PFSK-1 (cell line): ENCODE measurements at regions not wholly inside any gene's neighbourhood (a gene's known extent, or its start where the extent isn't known, plus 50 kb on each side); places are given as distances from the start of the nearest gene placed in this dataset.

Source experiments
- FOXP2 ChIP-seq: optimal IDR thresholded peaks from 2 replicates; pipeline ENCODE3; 2011; ENCODE audit warnings: borderline replicate concordance, control low read depth, inconsistent platforms; ENCODE audit not compliant: insufficient read depth; ENCODE audit errors: extremely low read length, extremely low read depth
- POLR2AphosphoS5 ChIP-seq: IDR thresholded peaks from 2 replicates; pipeline ENCODE4 v1.6.1; 2012; ENCODE audit warnings: low read depth, mild to moderate bottlenecking, control low read depth, low read length, moderate library complexity
- SIN3A ChIP-seq: IDR thresholded peaks from 2 replicates; pipeline ENCODE4 v1.6.1; 2012; ENCODE audit warnings: mild to moderate bottlenecking, low read length, moderate library complexity, borderline replicate concordance; ENCODE audit not compliant: insufficient read depth
- TAF1 ChIP-seq: IDR thresholded peaks from 2 replicates; pipeline ENCODE4 v1.6.1; 2012; ENCODE audit warnings: low read length, control low read depth, borderline replicate concordance; ENCODE audit not compliant: insufficient read depth
- TF ChIP-seq, protein P1 (sequence below), 2 experiments: IDR thresholded peaks; 2 replicates each; pipeline versions ENCODE4 v1.6.1 to v1.8.0; 2011 to 2012; ENCODE audit warnings: low read depth in 2 of 2, low read length in 2 of 2, control low read depth in 1 of 2, inconsistent platforms in 1 of 2, mild to moderate bottlenecking in 1 of 2, moderate library complexity in 1 of 2; ENCODE audit not compliant: insufficient read depth in 1 of 2

DNA sequence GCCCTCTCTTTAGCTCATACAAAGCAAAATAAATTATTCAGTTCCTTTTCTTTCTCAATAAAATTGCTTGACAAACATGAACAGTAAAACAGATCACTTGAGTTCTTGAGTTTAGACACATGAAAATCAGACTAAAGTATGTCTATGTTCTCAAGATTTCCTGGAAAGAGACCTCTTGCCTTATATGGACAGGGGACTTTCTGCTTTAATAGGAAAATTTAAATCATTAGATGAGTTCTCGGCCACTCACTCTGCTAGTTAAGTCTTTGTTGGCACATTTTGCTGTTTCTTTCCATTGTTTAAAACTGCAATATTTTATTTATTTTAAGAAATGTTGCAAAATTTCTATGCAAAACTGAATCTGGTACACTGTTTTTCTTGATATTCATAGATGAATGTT is 207.8 kb downstream of the RND3 start:
- no peak for TF ChIP-seq FOXP2

DNA sequence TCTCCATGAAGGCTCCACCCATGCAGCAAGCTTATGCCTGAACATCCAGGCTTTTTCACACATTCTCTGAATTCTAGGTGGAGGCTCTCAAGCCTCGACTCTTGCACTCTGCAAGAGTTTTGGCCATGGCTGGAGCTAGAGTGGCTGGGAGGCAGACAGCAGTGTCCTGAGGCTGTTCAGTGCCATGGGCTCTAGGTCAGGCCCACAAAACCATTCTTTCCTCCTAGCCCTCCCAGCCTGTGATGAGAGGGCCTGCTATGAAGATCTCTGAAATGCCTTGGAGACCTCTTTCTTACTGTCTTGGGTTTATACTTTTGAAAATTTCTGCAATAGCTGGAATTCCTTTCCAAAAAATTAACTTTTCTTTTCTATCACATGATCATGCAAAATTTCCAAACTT is 210.7 kb downstream of the RND3 start:
- TF ChIP-seq, protein P1, sequence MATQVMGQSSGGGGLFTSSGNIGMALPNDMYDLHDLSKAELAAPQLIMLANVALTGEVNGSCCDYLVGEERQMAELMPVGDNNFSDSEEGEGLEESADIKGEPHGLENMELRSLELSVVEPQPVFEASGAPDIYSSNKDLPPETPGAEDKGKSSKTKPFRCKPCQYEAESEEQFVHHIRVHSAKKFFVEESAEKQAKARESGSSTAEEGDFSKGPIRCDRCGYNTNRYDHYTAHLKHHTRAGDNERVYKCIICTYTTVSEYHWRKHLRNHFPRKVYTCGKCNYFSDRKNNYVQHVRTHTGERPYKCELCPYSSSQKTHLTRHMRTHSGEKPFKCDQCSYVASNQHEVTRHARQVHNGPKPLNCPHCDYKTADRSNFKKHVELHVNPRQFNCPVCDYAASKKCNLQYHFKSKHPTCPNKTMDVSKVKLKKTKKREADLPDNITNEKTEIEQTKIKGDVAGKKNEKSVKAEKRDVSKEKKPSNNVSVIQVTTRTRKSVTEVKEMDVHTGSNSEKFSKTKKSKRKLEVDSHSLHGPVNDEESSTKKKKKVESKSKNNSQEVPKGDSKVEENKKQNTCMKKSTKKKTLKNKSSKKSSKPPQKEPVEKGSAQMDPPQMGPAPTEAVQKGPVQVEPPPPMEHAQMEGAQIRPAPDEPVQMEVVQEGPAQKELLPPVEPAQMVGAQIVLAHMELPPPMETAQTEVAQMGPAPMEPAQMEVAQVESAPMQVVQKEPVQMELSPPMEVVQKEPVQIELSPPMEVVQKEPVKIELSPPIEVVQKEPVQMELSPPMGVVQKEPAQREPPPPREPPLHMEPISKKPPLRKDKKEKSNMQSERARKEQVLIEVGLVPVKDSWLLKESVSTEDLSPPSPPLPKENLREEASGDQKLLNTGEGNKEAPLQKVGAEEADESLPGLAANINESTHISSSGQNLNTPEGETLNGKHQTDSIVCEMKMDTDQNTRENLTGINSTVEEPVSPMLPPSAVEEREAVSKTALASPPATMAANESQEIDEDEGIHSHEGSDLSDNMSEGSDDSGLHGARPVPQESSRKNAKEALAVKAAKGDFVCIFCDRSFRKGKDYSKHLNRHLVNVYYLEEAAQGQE (IDR thresholded peaks at IDR 0.05; ENCODE audit: insufficient read depth in 1 of 2, low read depth in 2 of 2, low read length in 2 of 2): no peak
- TF ChIP-seq TAF1 (no peak), POLR2AphosphoS5 (no peak), FOXP2 (no peak), SIN3A (no peak)

DNA sequence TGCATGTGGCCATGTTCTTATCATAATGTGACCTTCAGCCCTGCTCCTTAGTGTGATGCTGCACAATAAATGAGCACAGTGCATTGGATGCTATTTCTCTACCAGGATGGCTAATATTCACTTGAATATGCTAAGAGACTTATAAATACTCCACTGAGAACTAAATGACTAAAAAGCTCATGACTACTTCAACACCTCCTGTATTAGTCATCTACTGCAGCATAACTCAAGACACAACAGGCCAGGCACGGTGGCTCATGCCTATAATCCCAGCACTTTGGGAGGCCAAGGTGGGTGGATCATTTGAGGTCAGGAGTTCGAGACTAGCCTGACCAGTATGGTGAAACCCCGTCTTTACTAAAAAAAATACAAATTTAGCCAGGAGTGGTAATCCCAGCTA is 213.4 kb downstream of the RND3 start:
- TF ChIP-seq POLR2AphosphoS5: no peak
- no peak for TF ChIP-seq TAF1
- TF ChIP-seq SIN3A: no peak
- TF ChIP-seq, protein P1 (IDR thresholded peaks at IDR 0.05; ENCODE audit: insufficient read depth in 1 of 2, low read depth in 2 of 2, low read length in 2 of 2): no peak
- TF ChIP-seq FOXP2: no peak

DNA sequence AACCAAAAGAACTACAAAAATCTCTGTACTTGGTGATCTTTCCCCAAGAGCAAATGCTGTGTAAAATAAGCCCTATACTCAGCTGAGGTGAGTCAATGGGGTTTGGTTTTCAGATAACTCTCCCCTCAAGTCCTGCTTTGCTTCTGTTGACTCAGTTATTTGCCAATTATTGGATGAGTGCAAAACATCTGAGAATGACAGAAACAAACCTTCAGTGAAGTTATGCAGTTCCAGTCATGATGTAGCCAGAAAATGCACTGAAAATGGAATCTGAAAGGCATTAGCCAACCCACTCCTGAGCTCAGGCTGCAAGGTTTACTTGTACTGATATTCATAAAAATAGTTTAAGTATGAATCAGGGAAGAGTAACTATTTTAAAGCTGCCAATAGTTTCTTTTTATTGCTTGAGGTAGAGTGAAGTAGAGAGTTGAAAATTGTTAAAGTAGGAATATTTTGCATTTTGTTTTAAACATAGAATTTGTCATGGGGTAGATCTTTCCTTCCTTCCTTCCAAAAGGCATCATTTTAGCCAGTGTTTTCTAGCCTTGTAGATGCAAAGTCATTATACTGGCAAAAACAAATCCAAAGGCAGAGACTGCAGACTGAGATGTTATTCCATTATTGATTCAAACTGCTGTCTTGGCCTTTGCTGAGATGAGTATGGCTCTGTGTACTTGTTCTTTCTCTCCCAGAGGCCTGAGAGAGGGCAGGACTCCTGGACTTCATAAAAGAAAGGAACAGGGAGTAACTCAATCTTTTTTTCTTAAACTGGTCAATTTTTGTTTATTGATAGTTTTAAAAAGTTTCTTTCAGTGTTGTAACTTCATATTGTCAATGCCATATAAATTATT is 215.3 kb downstream of the RND3 start:
- no peak for TF ChIP-seq FOXP2
- no peak for TF ChIP-seq SIN3A
- TF ChIP-seq, protein P1 (IDR thresholded peaks at IDR 0.05; ENCODE audit: insufficient read depth in 1 of 2, low read depth in 2 of 2, low read length in 2 of 2): no peak
- TF ChIP-seq POLR2AphosphoS5: no peak
- no peak for TF ChIP-seq TAF1

DNA sequence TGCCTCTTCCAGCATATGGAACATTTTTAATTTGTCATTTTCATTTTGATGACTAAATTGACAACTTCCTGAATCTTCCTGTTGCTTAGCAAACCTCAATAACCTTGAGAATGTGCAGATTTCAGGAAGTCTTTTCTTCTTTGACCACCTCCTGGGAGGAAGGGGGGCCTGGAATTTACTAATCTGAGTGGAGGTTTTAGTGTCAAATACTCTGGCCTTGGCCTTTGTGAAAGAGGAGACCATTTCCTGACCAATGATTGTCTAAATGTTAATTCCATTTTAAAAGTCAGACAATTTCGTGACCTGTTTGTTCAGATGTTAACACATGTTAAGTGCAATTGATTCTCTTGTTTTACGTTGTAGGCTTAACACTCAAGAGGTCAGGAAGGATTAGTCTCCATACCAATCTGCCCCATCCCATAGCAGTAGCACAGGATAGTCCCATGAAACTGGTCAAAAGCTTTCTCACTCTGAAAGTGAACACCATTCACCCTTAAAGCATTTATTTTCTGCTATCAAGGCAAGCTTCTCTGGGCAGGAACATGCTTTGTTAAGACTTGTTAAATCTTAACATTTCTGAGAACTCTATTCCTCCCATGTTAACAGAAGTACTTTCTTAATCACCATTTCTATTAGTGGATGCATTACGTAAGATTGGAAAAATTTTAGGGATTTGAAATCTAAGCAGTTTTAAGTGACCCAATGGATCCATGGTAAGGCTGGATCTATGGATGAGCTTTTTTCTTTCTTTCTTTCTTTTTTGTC is 219.6 kb downstream of the RND3 start:
- TF ChIP-seq POLR2AphosphoS5 (no peak), SIN3A (no peak), FOXP2 (no peak), TAF1 (no peak)
- TF ChIP-seq, protein P1 (IDR thresholded peaks at IDR 0.05; ENCODE audit: insufficient read depth in 1 of 2, low read depth in 2 of 2, low read length in 2 of 2): no peak
